ENCODE measurements at regions not wholly inside any gene's neighbourhood (a gene's known extent, or its start where the extent isn't known, plus 50 kb on each side); places are given as distances from the start of the nearest gene placed in this dataset.

DNA sequence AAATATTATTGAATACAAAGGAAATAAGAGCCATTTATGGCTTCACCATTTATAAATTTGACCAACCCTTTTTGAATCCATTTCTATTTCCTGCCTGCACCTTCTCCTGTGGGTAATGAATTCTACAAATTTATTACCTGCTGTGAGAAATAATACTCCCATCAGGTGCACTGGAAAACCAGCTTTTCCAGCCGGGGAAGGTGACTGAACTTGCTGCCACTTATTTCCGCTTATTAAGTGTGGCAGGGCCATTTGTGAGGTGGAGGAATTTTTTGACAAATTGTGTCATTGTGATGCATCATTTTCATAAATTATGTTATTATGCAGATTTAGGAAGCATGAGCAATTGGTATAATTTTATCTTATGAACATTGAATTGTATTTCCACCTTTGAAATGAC, 151.1 kb downstream of the SQOR start (continued):
- TF ChIP-seq, protein P1, sequence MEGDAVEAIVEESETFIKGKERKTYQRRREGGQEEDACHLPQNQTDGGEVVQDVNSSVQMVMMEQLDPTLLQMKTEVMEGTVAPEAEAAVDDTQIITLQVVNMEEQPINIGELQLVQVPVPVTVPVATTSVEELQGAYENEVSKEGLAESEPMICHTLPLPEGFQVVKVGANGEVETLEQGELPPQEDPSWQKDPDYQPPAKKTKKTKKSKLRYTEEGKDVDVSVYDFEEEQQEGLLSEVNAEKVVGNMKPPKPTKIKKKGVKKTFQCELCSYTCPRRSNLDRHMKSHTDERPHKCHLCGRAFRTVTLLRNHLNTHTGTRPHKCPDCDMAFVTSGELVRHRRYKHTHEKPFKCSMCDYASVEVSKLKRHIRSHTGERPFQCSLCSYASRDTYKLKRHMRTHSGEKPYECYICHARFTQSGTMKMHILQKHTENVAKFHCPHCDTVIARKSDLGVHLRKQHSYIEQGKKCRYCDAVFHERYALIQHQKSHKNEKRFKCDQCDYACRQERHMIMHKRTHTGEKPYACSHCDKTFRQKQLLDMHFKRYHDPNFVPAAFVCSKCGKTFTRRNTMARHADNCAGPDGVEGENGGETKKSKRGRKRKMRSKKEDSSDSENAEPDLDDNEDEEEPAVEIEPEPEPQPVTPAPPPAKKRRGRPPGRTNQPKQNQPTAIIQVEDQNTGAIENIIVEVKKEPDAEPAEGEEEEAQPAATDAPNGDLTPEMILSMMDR (IDR thresholded peaks at IDR 0.05; ENCODE audit: low read depth, low read length, missing input control), result no peak
- no peak for TF ChIP-seq YY1 (IDR thresholded peaks at IDR 0.05)
- TF ChIP-seq JUND (IDR thresholded peaks at IDR 0.05), result no peak
- TF ChIP-seq HNF4A (conservative IDR thresholded peaks at IDR 0.05), result no peak

DNA sequence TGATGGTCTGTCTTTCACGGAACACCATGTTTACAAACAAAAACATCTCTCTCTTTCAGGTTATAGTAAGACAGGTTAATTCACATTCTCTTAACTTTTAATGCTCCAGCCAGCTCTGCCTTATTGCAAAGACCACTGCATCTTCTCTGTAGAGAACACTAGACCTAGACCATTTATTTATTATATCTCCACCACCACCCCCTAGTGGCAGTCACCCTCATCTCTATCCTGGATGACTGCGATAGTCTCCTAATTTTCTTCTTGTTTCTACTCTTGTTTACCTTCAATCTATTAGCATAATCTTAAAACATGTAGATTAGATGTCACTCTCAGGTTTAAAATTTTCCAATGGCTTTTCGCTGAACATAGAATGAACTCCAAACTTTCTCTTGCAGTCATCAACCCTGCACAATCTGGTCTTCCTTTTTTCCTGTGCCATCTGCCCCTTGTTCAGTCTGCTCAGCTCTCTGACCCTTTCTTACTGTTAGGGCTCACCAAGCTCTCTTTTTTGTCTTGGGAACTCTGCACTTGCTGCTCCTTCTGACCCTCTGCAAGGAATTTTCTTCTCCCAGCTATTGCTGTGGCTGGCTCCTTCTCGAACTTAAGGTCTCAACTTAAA, 155.6 kb downstream of the SQOR start:
- no peaks in the 10 kb centered on the region for H3K36me3 ChIP-seq (ENCODE audit: control insufficient read depth in 4 of 4, insufficient read depth in 3 of 4, low read depth in 1 of 4, low read length in 3 of 4)
- H3K9ac ChIP-seq (ENCODE audit: low read depth in 1 of 2, low read length in 2 of 2), result no peak overlapping the region
- no peak overlapping the region for H3K27ac ChIP-seq (ENCODE audit: low read depth in 1 of 2, low read length in 2 of 2)
- H3K9me3 ChIP-seq (ENCODE audit: control insufficient read depth in 4 of 4, low read length in 3 of 4), result no peaks in the 10 kb centered on the region
- H3K4me1 ChIP-seq (ENCODE audit: control insufficient read depth in 4 of 4, insufficient read depth in 4 of 4, low read length in 3 of 4), result peaks cover 0 to 13% (median 11%) of the 10 kb centered on the region in 4 donors
- no peak for DNase-seq (ENCODE audit: low spot score)
- no peaks in the 10 kb centered on the region for H3K27me3 ChIP-seq (ENCODE audit: control insufficient read depth in 4 of 4, insufficient read depth in 4 of 4, low read length in 3 of 4)
- no peak overlapping the region for H3K4me3 ChIP-seq (ENCODE audit: low read depth in 1 of 3, low read length in 3 of 3)
- peak; percentile 72 to 75 for TF ChIP-seq RAD21 (IDR thresholded peaks at IDR 0.05)
- TF ChIP-seq, protein P2, sequence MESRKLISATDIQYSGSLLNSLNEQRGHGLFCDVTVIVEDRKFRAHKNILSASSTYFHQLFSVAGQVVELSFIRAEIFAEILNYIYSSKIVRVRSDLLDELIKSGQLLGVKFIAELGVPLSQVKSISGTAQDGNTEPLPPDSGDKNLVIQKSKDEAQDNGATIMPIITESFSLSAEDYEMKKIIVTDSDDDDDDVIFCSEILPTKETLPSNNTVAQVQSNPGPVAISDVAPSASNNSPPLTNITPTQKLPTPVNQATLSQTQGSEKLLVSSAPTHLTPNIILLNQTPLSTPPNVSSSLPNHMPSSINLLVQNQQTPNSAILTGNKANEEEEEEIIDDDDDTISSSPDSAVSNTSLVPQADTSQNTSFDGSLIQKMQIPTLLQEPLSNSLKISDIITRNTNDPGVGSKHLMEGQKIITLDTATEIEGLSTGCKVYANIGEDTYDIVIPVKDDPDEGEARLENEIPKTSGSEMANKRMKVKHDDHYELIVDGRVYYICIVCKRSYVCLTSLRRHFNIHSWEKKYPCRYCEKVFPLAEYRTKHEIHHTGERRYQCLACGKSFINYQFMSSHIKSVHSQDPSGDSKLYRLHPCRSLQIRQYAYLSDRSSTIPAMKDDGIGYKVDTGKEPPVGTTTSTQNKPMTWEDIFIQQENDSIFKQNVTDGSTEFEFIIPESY (IDR thresholded peaks at IDR 0.05), result no peak
- TF ChIP-seq, protein P1 (IDR thresholded peaks at IDR 0.05; ENCODE audit: low read depth, low read length, missing input control), result peak; percentile 58
- WGBS, result 36% methylated on average over 4 of the region's 4 CpGs

DNA sequence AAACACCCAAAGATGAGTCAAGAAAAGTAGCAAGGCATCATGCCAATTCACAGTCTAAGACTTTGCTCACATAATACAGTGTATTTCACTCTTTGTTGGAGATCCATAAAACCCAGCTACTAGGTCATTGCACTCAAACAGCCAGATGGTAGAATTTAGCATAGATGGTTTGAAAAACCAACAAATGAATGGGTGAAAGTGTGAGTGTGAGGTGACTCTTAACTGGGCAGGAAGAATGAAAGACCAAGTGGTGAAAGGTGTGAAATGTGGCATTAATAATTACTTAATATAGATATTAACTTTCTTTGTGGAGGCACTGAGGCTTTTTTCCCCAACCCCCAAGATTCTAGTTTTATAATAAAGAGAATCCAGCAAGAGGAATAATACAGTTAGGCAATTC, 159.5 kb downstream of the SQOR start:
- no peak overlapping the region for H3K4me3 ChIP-seq (ENCODE audit: low read depth in 1 of 3, low read length in 3 of 3)
- peaks cover 0 to 25% (median 23%) of the 10 kb centered on the region in 4 donors for H3K4me1 ChIP-seq (ENCODE audit: control insufficient read depth in 4 of 4, insufficient read depth in 4 of 4, low read length in 3 of 4)
- DNase-seq (ENCODE audit: low spot score), result no peak
- no peaks in the 10 kb centered on the region for H3K27me3 ChIP-seq (ENCODE audit: control insufficient read depth in 4 of 4, insufficient read depth in 4 of 4, low read length in 3 of 4)
- no peak overlapping the region for H3K27ac ChIP-seq (ENCODE audit: low read depth in 1 of 2, low read length in 2 of 2)
- no peaks in the 10 kb centered on the region for H3K9me3 ChIP-seq (ENCODE audit: control insufficient read depth in 4 of 4, low read length in 3 of 4)
- no peaks in the 10 kb centered on the region for H3K36me3 ChIP-seq (ENCODE audit: control insufficient read depth in 4 of 4, insufficient read depth in 3 of 4, low read depth in 1 of 4, low read length in 3 of 4)
- H3K9ac ChIP-seq (ENCODE audit: low read depth in 1 of 2, low read length in 2 of 2), result no peak overlapping the region
- no peak for TF ChIP-seq EGR1 (IDR thresholded peaks at IDR 0.05; ENCODE audit: low read depth in 2 of 2)
- TF ChIP-seq GABPA (IDR thresholded peaks at IDR 0.05 in 1 of 2, conservative IDR thresholded peaks at IDR 0.05 in 1 of 2), result no peak
- no peak for TF ChIP-seq HNF4A (conservative IDR thresholded peaks at IDR 0.05)
- TF ChIP-seq FOXA1 (IDR thresholded peaks at IDR 0.05), result no peak
- no peak for TF ChIP-seq TAF1 (conservative IDR thresholded peaks at IDR 0.05)
- TF ChIP-seq NR2F2 (IDR thresholded peaks at IDR 0.05), result no peak
- TF ChIP-seq YY1 (IDR thresholded peaks at IDR 0.05), result no peak
- TF ChIP-seq, protein P1 (IDR thresholded peaks at IDR 0.05; ENCODE audit: low read depth, low read length, missing input control), result no peak
- TF ChIP-seq SP1 (IDR thresholded peaks at IDR 0.05), result no peak
- TF ChIP-seq HNF4G (IDR thresholded peaks at IDR 0.05), result no peak
- TF ChIP-seq RXRA (IDR thresholded peaks at IDR 0.05), result no peak
- TF ChIP-seq FOXA2 (IDR thresholded peaks at IDR 0.05), result no peak
- no peak for TF ChIP-seq RAD21 (IDR thresholded peaks at IDR 0.05)
- no peak for TF ChIP-seq JUND (IDR thresholded peaks at IDR 0.05)
- TF ChIP-seq, protein P3, sequence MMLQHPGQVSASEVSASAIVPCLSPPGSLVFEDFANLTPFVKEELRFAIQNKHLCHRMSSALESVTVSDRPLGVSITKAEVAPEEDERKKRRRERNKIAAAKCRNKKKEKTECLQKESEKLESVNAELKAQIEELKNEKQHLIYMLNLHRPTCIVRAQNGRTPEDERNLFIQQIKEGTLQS (IDR thresholded peaks at IDR 0.05), result no peak
- TF ChIP-seq, protein P4, sequence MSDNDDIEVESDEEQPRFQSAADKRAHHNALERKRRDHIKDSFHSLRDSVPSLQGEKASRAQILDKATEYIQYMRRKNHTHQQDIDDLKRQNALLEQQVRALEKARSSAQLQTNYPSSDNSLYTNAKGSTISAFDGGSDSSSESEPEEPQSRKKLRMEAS (IDR thresholded peaks at IDR 0.05), result no peak
- TF ChIP-seq, protein P2 (IDR thresholded peaks at IDR 0.05), result no peak
